MCF 10A (cell line): ENCODE measurements at regions not wholly inside any gene's neighbourhood (a gene's known extent, or its start where the extent isn't known, plus 50 kb on each side); places are given as distances from the start of the nearest gene placed in this dataset.

Source experiments
- BruUV-seq: library from RNA; stranded (reverse); fragments of 400-500 nt; replicated peaks from 2 replicates; lab custom pipeline; 2021; lab: Mats Ljungman, UMichigan
- CTCF ChIA-PET: fragments of 300-600 bp; sonication (Branson Sonifier 250); formaldehyde crosslinking; extraction: SDS; loops from one replicate; lab custom pipeline; 2021; ENCODE audit warnings: antibody characterized with exemption, inconsistent platforms; lab: Yijun Ruan, JAX
- POLR2A ChIA-PET: fragments of 300-600, 350-650 bp; sonication (Branson Sonifier 250); formaldehyde crosslinking; extraction: SDS; loops from one replicate; lab custom pipeline; 2020; ENCODE audit warnings: antibody characterized with exemption, inconsistent platforms; lab: Yijun Ruan, JAX
- DNase-seq: peaks from one replicate; pipeline ENCODE4 v3.0.0-alpha.2; 2018; ENCODE audit not compliant: unreplicated experiment
- H3K27ac Mint-ChIP-seq: one replicate; pipeline ENCODE4 v1.8.0; 2022; ENCODE audit warnings: mild to moderate bottlenecking, low read depth, mixed read lengths; ENCODE audit not compliant: unreplicated experiment
- H3K27me3 Mint-ChIP-seq: one replicate; pipeline ENCODE4 v1.8.0; 2022; ENCODE audit warnings: mixed read lengths; ENCODE audit not compliant: insufficient read depth, unreplicated experiment
- H3K36me3 Mint-ChIP-seq: one replicate; pipeline ENCODE4 v1.8.0; 2022; ENCODE audit warnings: mild to moderate bottlenecking, moderate library complexity, mixed read lengths; ENCODE audit not compliant: insufficient read depth, unreplicated experiment
- H3K4me1 Mint-ChIP-seq: one replicate; pipeline ENCODE4 v1.8.0; 2022; ENCODE audit warnings: mixed read lengths; ENCODE audit not compliant: insufficient read depth, unreplicated experiment
- H3K4me3 Mint-ChIP-seq: one replicate; pipeline ENCODE4 v1.8.0; 2022; ENCODE audit warnings: mild to moderate bottlenecking, moderate library complexity, mixed read lengths; ENCODE audit not compliant: unreplicated experiment
- H3K9me3 Mint-ChIP-seq: one replicate; pipeline ENCODE4 v1.8.0; 2022; ENCODE audit warnings: mixed read lengths; ENCODE audit not compliant: unreplicated experiment
- intact Hi-C: fragments of 100-400 bp; cut with micrococcal nuclease; formaldehyde crosslinking; loops from 2 replicates; pipeline ENCODE4 v1.14.1; 2022
- TF ChIP-seq, protein P1 (sequence below): fragments of 200-600 bp; IDR thresholded peaks from one replicate; pipeline ENCODE4 v1.8.0; 2022; ENCODE audit warnings: antibody characterized with exemption, mild to moderate bottlenecking; ENCODE audit not compliant: unreplicated experiment

DNA sequence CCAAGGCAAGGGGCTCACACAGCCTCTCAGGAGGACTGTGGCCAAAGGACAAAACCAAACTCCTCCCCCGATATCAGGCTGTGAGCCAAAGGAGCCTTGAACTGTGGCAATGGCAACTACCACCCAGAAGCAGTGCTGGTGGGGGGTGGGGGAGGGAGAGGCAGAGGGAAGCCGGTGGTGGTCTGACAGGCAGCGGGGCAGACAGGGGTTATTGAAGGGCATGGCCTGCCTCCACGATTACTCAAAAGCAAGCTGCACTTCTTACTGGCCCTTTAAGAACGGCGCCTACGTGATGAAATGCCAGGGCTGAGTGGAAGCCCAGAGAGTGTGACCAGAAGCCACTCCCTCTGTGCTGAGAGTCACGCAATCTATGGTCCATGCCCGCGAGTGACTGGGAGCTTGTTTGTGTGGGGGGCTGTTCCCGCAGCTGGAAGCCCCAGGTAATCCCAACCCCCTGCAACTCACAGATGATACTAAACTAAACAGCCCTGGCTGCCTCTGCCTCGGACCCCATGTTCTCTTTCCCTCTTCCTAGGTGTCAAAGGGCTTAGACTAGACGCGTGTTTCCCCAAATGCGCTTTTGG lies 128.2 kb upstream of the CXCR4 start:
- Mint-ChIP-seq H3K4me3 (no peak overlapping the region), H3K27me3 (no peaks in the 10 kb centered on the region), H3K36me3 (no peaks in the 10 kb centered on the region), H3K9me3 (no peaks in the 10 kb centered on the region), H3K4me1 (peaks cover 18% of the 10 kb centered on the region), H3K27ac (no peak overlapping the region)
- peak; percentile 33 for DNase-seq
- BruUV-seq, result no TSS peak
- intact Hi-C loops, result no loop called here
- POLR2A ChIA-PET, result no interaction called here
- TF ChIP-seq, protein P1, sequence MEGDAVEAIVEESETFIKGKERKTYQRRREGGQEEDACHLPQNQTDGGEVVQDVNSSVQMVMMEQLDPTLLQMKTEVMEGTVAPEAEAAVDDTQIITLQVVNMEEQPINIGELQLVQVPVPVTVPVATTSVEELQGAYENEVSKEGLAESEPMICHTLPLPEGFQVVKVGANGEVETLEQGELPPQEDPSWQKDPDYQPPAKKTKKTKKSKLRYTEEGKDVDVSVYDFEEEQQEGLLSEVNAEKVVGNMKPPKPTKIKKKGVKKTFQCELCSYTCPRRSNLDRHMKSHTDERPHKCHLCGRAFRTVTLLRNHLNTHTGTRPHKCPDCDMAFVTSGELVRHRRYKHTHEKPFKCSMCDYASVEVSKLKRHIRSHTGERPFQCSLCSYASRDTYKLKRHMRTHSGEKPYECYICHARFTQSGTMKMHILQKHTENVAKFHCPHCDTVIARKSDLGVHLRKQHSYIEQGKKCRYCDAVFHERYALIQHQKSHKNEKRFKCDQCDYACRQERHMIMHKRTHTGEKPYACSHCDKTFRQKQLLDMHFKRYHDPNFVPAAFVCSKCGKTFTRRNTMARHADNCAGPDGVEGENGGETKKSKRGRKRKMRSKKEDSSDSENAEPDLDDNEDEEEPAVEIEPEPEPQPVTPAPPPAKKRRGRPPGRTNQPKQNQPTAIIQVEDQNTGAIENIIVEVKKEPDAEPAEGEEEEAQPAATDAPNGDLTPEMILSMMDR, result no peak
- CTCF ChIA-PET, result interaction anchor here (1.8 kb wide), 1 partner anchor 8 kb away, joined by 6 read pairs; no protein-coding TSS in a partner anchor

DNA sequence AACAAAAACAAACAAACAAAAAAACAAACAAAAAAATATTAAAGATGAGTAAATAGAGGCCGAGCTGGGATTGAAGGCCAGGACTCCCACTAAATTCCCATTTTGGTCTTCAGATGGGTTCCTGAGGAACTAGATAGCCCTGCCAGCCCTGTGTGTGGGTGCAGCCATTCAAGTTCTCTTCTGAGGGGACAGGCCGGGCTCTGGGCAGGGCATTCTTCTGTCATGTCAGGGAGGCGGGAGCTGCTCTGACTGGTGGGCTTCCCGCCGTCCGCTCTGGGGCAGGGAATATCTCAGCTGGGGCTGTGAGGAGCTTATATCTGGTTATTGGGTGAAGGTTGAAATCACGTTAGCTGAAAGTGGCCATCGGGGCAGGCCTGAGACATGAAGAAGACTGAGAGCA lies 127.3 kb upstream of the CXCR4 start:
- Mint-ChIP-seq H3K4me1 (peaks cover 18% of the 10 kb centered on the region), H3K9me3 (no peaks in the 10 kb centered on the region), H3K36me3 (no peaks in the 10 kb centered on the region), H3K4me3 (no peak overlapping the region), H3K27me3 (no peaks in the 10 kb centered on the region), H3K27ac (peak overlapping the region; percentile 27)
- intact Hi-C loops, result no loop called here
- POLR2A ChIA-PET, result no interaction called here
- no peak for DNase-seq
- TF ChIP-seq, protein P1, result no peak
- BruUV-seq, result no TSS peak
- CTCF ChIA-PET, result interaction anchor here (0.6 kb wide), 2 partner anchors 39 to 178 kb away, joined by 3 read pairs; no protein-coding TSS in a partner anchor

DNA sequence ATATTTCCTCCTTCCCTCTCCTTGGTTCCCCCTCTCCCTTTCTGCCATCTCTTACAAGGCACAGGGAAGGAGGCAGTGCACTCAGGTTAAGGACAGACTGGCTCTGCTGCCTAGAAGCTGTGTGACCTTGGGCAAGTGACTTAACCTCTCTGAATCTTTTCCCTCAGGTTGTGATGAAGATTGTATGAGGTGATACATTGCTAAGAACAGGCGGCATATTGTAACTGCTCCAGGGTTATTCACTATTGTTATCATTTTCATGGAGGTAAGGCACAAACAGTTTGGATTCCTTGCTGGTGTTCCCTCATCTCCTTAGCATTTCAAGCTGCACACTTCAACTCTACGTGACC lies 126.6 kb upstream of the CXCR4 start:
- intact Hi-C loops, result no loop called here
- no peaks in the 10 kb centered on the region for H3K9me3 Mint-ChIP-seq
- DNase-seq, result no peak
- ChIA-PET CTCF (interaction anchor here (0.6 kb wide), 1 partner anchor 1594 kb away, joined by 3 read pairs; no protein-coding TSS in a partner anchor), POLR2A (no interaction called here)
- no peak overlapping the region for H3K4me3 Mint-ChIP-seq
- H3K27me3 Mint-ChIP-seq, result no peaks in the 10 kb centered on the region
- TF ChIP-seq, protein P1, result no peak
- H3K36me3 Mint-ChIP-seq, result no peaks in the 10 kb centered on the region
- H3K27ac Mint-ChIP-seq, result no peak overlapping the region
- H3K4me1 Mint-ChIP-seq, result peaks cover 18% of the 10 kb centered on the region
- BruUV-seq, result no TSS peak

DNA sequence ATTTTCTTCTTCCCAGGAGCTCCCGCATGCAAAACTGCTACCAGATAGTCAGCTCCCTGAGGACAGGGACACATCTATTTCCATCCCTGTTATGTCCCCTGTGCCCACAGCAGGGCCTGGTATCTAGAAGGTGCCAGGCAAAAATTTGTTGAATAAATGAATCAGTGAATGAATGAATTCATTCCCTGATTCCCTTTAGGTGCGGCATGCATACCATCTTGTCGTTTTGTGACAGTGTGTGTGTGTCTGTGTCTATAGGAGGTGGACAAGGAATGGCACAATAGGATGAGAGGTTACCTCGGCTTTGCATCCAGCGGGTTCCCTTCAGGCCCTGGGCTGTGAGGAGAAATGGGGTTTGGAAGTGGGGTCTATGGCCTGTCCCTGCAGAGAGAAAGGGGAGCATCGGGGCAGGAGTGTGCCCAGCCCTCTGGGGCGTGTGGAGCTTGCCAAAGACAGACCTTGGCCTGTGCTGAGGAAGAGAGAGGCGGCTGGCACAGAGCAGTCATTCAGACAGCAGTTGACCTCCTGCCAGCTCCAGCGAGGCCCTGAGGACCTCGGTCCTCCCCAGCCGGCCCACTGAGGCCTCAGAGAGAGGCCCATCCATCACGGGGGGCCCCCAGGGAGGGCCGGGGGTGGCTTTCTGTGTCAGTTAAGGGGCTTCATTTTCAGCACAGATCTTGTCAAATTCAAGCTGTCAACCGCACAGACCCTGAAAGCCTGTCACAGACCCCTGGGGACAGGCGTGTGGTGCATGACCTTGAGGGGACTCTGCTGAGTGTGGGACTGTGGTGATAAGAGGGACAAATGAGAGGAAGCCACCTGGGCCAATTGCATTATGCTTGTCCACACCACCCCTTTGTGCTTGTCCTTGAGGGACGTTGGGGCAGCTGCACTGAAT lies 125.9 kb upstream of the CXCR4 start:
- DNase-seq, result no peak
- POLR2A ChIA-PET, result no interaction called here
- TF ChIP-seq, protein P1, result no peak
- no peak overlapping the region for H3K27ac Mint-ChIP-seq
- no TSS peak for BruUV-seq
- no peak overlapping the region for H3K4me3 Mint-ChIP-seq
- intact Hi-C loops, result no loop called here
- peaks cover 22% of the 10 kb centered on the region for H3K4me1 Mint-ChIP-seq
- no peaks in the 10 kb centered on the region for H3K36me3 Mint-ChIP-seq
- CTCF ChIA-PET, result interaction anchor here (0.6 to 1.1 kb wide), 4 partner anchors 68 to 1594 kb away, joined by 3 to 5 read pairs (median 3); no protein-coding TSS in a partner anchor
- no peaks in the 10 kb centered on the region for H3K27me3 Mint-ChIP-seq
- no peaks in the 10 kb centered on the region for H3K9me3 Mint-ChIP-seq
